Ovary (tissue), 7 donors: ENCODE measurements at regions not wholly inside any gene's neighbourhood (a gene's known extent, or its start where the extent isn't known, plus 50 kb on each side); places are given as distances from the start of the nearest gene placed in this dataset.

Source experiments
- DNase-seq, 5 donors: peaks; one replicate each; pipeline ENCODE4 v3.0.0-alpha.2; 2019 to 2020
- H3K27ac ChIP-seq, 2 donors: fragments of 200-600 bp; one replicate each; pipeline versions ENCODE4 v1.5.1 to v1.8.0; 2019 to 2022
- H3K27me3 ChIP-seq: fragments of 200-600 bp; one replicate; pipeline ENCODE4 v1.8.0; 2022
- H3K36me3 ChIP-seq: fragments of 200-600 bp; sonication (generic); one replicate; pipeline ENCODE4 v1.5.1; 2019
- H3K4me1 ChIP-seq: one replicate; pipeline ENCODE4 v1.8.1; 2013; ENCODE audit warnings: mild to moderate bottlenecking, moderate library complexity; ENCODE audit not compliant: insufficient read depth
- H3K4me3 ChIP-seq: fragments of 200-600 bp; sonication (generic); one replicate; pipeline ENCODE4 v1.5.1; 2017
- H3K9me3 ChIP-seq, 2 donors: fragments of 200-600 bp in 1 of 2; sonication (generic) in 1 of 2; one replicate each; pipeline versions ENCODE4 v1.5.1 to v1.8.1; 2013 to 2019; ENCODE audit warnings: mild to moderate bottlenecking in 1 of 2, moderate library complexity in 1 of 2
- CTCF ChIP-seq, 3 donors: fragments of 450-650 bp in 2 of 3; fragments of 200-600 bp in 1 of 3; IDR thresholded peaks; one replicate each; pipeline versions ENCODE4 v1.5.1 to v1.8.0; 2016 to 2022; ENCODE audit warnings: antibody characterized with exemption in 3 of 3, mild to moderate bottlenecking in 1 of 3
- EP300 ChIP-seq: sonication (generic); formaldehyde crosslinking; IDR thresholded peaks from one replicate; pipeline ENCODE4 v1.6.1; 2017; ENCODE audit warnings: antibody characterized with exemption
- POLR2A ChIP-seq: fragments of 450-650 bp; IDR thresholded peaks from one replicate; pipeline ENCODE4 v1.6.1; 2017; ENCODE audit warnings: antibody characterized with exemption, mild to moderate bottlenecking, moderate library complexity
- WGBS, 3 donors: extraction: QIAGEN DNeasy Blood & Tissue Kit in 1 of 3; methylation state at CpG; one replicate each; pipeline versions ENCODE4 v1.1.5 to v1.1.7; 2013 to 2017; 5-methylcytosine and 5-hydroxymethylcytosine counted together
- intact Hi-C, 4 donors: fragments of 100-400 bp; cut with DNase I; formaldehyde crosslinking; loops; one replicate each; pipeline versions ENCODE4 v1.11.0 to v1.15.1; 2022 to 2023
- donor health status: DM: no; HTN: no; CAD: no; lungs with moderate emphysema.
- donor health status: DM: no; HTN: no; CAD: no.
- donor health status: Bipolar disorder and iron deficiency.
- donor health status: DM: no; HTN: no; CAD: no.
- donor health status: DM: yes; HTN: yes; CAD: no.

GRCh38 chr6:56850626-56851025, 104.3 kb upstream of the BEND6 start:
- TF ChIP-seq CTCF (IDR thresholded peaks at IDR 0.05), result no peak
- no peak for TF ChIP-seq POLR2A
- no peak for TF ChIP-seq EP300
- Histone ChIP-seq H3K27me3 (no peaks in the 10 kb centered on the region), H3K9me3 (no peaks in the 10 kb centered on the region), H3K4me3 (peak overlapping the region; percentile 38), H3K27ac (peak overlapping the region; percentile 31 to 51), H3K36me3 (no peaks in the 10 kb centered on the region), H3K4me1 (peaks cover 5% of the 10 kb centered on the region)
- WGBS, 3 donors, result 16 to 25% (median 19%) methylated on average over 4 of the region's 4 CpGs
- intact Hi-C loops, result loop anchor here (5.0 kb wide), 3 partner anchors 138 to 213 kb away; no protein-coding TSS in a partner anchor
- DNase-seq, result no peak

GRCh38 chr6:56849896-56850295, 105.0 kb upstream of the BEND6 start:
- 32 to 54% (median 36%) methylated on average over 4 of the region's 4 CpGs for WGBS, 3 donors
- intact Hi-C loops, result loop anchor here (5.0 to 10.0 kb wide), 4 partner anchors 138 to 213 kb away; no protein-coding TSS in a partner anchor

GRCh38 chr6:56848105-56848504, 106.8 kb upstream of the BEND6 start:
- intact Hi-C loops, result loop anchor here in 2 of 4 donors (10.0 kb wide), 1 partner anchor 143 kb away; no protein-coding TSS in a partner anchor
- peaks cover 5% of the 10 kb centered on the region for H3K4me1 ChIP-seq
- H3K36me3 ChIP-seq, result no peaks in the 10 kb centered on the region
- no peaks in the 10 kb centered on the region for H3K27me3 ChIP-seq
- TF ChIP-seq POLR2A (no peak), CTCF (IDR thresholded peaks at IDR 0.05) (no peak), EP300 (no peak)
- H3K27ac ChIP-seq, result no peak overlapping the region
- no peak overlapping the region for H3K4me3 ChIP-seq
- no peak for DNase-seq
- no peaks in the 10 kb centered on the region for H3K9me3 ChIP-seq

More at GRCh38 chr6:56849896-56850295, 105.0 kb upstream of the BEND6 start:
- DNase-seq, result peak; percentile 18 to 54 (median 43)
- Histone ChIP-seq H3K36me3 (no peaks in the 10 kb centered on the region), H3K4me1 (peaks cover 5% of the 10 kb centered on the region), H3K9me3 (no peaks in the 10 kb centered on the region), H3K4me3 (no peak overlapping the region), H3K27ac (peak overlapping the region in 1 of 2 donors; percentile 51), H3K27me3 (no peaks in the 10 kb centered on the region)
- TF ChIP-seq POLR2A (no peak), EP300 (no peak), CTCF (IDR thresholded peaks at IDR 0.05) (no peak)

- 85 to 89% (median 88%) methylated on average over 3 of the region's 3 CpGs for WGBS, 3 donors
- no peaks in the 10 kb centered on the region for H3K27me3 ChIP-seq
Observed at GRCh38 chr6:56845032-56845431, 109.9 kb upstream of the BEND6 start.

More at GRCh38 chr6:56845032-56845431, 109.9 kb upstream of the BEND6 start:
- no peak overlapping the region for H3K27ac ChIP-seq
- no peaks in the 10 kb centered on the region for H3K36me3 ChIP-seq
- H3K4me3 ChIP-seq, result no peak overlapping the region
- DNase-seq, result no peak
- no peak for TF ChIP-seq CTCF (IDR thresholded peaks at IDR 0.05)
- no peak for TF ChIP-seq POLR2A
- no peak for TF ChIP-seq EP300
- intact Hi-C loops, result loop anchor here in 2 of 4 donors (10.0 kb wide), 1 partner anchor 140 kb away; no protein-coding TSS in a partner anchor
- H3K4me1 ChIP-seq, result peaks cover 5% of the 10 kb centered on the region
- H3K9me3 ChIP-seq, result no peaks in the 10 kb centered on the region
